ENCODE measurements at regions not wholly inside any gene's neighbourhood (a gene's known extent, or its start where the extent isn't known, plus 50 kb on each side); places are given as distances from the start of the nearest gene placed in this dataset.

- no peak for DNase-seq
Observed at GRCh38 chr16:80298676-80299075, 242.1 kb upstream of the DYNLRB2 start.

GRCh38 chr16:80296034-80296433 lies 244.8 kb upstream of the DYNLRB2 start:
- DNase-seq = no peak

DNA sequence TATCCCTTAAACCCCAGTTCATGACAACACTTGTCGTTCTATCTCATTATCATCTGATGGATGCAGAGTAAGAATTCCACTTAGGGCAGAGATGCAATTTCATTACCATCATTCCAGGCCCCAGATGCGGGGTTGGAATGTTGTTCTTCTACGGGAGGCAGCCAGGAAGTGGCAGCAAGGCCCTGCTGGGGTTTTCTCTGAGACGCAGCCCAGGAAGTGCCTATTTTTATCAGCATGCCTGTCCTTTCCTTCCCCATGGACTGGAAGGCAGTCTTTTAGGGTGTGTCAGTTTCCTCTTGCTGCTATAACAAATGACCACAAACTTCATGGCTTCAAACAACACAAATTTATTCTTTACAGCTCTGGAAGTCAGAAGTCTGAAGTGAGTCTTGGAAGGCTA lies 246.6 kb upstream of the DYNLRB2 start:
- no peak for DNase-seq

DNA sequence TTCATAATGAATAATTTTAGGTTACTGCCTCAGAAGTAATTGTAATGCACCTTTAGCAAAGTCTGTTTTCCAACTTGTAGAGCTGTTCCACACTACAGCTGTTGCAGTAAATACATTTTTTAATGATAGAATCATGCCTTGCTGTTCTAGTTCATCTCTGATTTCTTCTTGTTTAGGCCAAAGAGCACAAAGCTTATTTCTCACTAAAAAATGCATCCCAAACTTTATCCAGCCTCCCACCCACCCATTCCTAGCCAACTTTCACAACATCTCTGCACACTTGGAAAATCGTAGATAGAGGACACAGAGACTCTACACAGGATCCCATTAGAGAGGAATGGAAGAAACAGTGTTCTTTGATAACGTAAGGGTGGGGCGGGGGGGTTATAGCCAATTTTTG lies 252.2 kb upstream of the DYNLRB2 start:
- DNase-seq = no peak

DNA sequence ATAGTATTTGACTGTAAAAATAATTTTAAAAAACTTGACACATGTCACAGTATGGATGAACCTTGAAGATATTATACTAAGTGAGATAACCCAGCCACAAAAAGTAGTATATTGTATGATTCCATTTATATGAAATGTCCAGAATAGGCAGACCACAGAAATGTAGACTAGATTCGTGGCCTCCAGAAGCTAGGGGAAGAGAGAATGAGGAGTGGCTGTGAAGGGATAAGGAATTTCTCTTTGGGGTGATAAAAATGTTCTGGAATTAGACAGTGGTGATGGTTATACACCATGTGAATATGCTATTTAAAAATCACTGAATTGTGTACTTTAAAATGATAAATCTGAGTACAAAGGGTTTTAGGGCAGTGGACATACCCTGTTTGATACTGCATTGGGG lies 253.1 kb upstream of the DYNLRB2 start:
- DNase-seq = no peak

DNA sequence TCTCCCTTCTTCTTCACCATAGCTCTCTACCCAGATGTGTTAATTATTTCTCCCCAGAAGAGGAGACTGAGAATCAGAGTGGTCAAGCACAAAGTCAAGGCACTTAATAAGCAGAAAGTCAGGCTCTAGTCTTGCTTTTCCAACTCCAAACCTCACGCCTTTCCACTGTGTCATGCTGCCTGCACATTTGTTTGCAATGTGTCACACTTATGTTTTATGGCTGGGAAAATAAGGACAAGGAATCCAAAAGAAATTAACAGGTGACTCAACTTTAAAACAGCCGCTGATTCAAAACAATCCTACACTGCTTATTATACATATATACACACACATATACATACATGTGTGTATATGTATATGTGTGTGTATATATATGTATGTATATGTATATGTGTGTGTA lies 255.7 kb upstream of the DYNLRB2 start:
- no peak for DNase-seq

- DNase-seq = no peak
Observed at GRCh38 chr16:80283466-80284392, 257.1 kb upstream of the DYNLRB2 start.

DNA sequence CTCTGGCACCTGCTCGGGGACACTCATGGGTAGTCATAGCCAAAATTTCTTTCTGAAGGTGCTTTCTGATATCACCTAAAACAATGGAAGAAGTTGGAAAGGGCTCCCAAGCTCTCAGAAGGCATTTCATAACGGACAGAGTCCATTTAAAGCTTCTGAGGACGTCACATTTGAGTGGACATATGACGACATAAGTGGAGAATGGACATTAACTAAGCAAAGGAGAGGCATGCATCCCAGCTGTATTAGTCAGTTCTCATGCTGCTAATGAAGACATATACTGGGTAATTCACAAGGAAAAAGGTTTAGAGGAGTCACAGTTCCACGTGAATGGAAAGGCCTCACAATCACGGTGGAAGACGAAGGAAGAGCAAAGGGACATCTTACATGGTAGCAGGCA lies 260.2 kb upstream of the DYNLRB2 start:
- no peak for DNase-seq

GRCh38 chr16:80279656-80280055 lies 261.1 kb upstream of the DYNLRB2 start:
- no peak for DNase-seq

DNA sequence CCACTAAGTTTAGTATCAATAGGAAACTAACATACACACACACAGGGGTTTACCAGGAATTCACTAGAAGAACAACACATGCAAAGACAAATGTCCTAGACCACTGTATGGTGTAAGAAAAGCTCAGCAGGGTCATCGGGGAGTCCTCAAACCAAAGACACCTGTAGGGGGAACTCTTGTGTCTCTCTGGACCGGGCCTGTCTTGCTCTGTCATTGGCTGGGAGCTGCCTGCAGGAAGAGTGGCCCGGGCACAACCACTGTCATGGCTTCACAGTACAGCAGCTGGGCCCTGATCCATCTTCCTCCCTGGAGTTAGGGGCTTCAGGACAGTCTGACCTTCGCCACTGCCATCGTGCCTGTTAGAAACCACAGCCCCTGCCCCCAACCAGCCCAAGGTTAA lies 263.6 kb upstream of the DYNLRB2 start:
- DNase-seq = no peak

DNA sequence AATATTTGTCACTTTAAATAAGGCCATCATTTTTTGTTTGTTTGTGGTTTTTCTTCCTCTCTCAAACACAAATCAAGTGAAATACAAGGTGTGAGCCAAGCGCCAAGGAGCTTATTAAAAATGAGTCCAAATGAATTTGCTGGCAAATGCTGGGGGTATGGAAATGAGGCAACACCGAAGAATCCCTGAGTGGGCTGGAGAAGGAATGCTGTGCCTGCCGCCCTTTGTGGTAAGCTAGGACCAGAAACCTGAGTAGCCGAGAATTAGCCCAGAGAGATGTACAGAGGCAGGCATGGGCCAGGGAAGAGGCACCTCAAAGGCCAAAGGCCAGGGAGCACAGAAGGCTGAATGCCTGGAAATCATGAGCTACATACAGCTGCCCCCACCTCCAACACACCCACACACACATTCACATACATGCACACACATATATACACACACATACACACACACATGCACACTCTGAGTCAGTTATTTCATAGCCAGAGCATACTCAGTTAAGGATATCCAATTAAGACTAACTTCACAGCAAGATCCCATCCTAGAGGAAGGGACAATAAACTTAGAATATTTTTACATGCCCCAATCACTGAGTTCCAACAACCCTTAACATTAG lies 266.1 kb upstream of the DYNLRB2 start:
- no peak for DNase-seq

- no peak for DNase-seq
Observed at GRCh38 chr16:80273635-80274538, 266.9 kb upstream of the DYNLRB2 start.

DNA sequence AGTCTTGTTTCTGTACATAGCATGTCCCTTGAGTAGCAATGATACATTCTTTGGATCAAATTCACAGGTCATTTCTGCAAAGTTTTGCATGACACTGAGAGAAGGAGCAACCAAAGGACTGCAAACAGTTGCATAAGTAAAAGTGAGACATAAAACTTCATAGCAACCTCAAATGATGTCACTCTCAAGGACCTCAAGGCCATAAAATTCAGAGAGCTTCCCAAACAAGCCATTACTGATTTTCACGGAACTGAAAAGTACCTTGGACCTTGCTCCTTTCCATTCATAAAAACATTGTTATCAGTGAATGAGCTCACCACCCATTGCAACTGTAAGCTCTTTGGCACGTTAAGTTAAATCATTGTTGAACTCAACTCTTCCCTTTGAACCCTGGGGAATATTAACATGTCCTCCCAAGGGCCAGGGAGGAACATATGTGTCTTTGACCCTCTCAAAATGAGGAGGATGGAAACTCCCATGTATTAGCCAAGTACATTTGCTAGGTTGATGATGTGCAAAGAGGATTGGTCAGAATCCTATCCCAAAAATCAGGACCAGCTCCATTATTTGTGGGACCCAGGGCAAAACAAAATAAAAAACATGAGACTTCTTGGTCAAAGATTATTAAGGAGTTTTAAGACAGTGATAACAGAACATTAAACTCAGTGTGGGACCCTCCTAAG lies 275.0 kb upstream of the DYNLRB2 start:
- DNase-seq = no peak

- DNase-seq = no peak
Observed at GRCh38 chr16:80263848-80264694, 276.7 kb upstream of the DYNLRB2 start.

DNA sequence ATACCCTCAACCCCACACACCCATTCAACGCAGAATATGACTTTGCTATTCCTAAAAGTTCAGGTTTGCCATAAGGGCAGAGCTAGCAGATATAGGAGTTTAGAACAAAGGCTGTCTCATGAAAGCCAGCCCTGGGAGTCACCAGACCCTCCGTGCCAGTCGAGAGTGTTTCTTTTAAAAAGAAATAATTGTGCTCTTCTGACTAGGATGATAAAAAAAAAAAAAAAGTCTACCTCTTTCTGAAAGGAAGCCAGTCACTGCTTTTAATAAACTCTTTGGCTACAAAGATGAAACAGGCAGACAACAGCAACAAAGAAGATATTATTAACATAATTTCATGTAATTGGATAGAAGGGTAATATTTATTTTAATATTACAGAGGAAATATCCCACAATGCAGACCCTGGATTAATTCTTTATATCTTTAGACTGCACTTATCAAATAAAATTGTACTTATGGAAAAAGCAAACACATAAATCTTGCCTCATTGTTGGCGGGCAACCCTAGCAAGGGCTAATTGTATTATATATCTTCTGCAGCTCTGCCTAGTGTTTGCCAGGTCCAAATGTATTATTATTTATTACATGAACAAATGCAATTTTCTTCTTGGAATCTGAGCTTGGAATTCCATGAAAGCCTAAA lies 277.5 kb upstream of the DYNLRB2 start:
- DNase-seq = no peak

DNA sequence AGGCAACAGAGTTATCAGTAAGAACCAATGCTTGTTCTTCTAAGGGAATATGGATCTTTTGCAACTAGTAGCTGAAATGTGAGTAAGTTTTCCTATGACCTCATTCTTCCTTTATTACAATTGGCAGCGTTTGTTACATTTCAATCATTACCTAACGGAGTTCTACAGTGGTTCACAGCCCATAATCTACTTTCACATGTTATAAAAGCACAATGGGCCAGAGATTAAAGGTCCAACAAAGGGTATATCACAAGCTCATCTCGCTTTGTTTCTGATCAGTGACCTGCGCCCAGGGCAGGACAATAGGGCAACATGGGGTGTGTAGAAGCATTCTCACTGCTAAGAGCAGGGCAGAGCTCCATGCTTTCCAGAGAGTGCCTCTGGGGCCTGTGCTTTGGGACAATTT lies 279.9 kb upstream of the DYNLRB2 start:
- DNase-seq = no peak

- DNase-seq = no peak
Observed at GRCh38 chr16:80259290-80259805, 281.4 kb upstream of the DYNLRB2 start.

GRCh38 chr16:80258407-80258806 lies 282.4 kb upstream of the DYNLRB2 start:
- DNase-seq = no peak

DNA sequence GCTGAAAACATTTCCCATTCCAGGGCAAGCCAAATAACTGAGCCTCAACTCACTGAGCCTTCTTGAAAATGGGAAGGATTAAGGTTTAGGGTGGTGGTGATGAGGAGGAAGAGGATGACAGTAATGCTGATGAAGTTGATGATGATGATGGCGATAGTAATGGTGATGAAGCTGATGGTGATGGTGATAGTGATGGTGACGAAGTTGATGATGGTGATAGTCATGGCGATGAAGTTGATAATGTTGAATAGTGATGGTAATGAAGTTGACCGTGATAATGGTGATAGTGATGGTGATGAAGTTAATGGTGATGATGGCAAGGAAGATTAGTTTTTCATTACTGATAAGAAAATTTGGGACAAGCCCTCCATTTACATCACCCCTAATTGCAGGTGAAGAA lies 285.8 kb upstream of the DYNLRB2 start:
- DNase-seq = no peak

DNA sequence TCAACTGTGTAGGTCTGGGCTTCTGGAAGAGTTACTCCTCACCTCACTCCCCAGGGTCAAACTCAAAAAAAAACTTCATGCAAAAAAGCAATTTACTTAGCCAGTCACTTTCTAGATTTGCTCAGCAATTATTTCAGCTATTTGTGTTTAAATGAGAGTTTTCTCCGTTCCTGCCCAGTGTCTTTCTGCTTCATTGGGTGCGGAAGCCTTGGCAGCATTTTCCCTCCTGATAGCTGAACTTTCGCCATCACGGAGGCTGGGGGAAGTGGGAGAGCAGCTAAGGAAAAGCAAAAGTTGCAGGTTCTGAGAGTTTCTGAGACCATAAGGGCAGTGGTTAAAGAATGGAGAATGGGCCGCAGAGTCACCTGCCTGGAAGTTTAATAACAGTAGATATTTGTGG lies 287.1 kb upstream of the DYNLRB2 start:
- no peak for DNase-seq

DNA sequence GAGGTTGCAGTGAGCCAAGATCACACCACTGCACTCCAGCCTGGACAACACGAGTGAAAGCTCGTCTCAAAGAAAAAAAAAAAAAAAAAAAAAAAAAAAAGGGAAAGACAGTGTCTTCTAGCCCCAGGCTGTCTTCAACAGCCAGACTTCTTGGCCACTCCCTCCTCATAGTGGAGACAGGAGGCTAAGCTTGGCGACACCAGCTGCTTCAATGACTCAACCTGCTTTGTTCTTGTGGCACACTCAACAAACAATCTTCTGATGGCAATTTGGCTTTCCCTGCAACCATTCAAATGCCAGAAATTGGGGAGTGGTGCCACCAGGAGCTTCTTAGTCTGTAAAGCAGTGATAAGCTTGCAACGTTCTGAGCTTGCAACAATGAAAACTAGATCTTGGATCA lies 290.4 kb upstream of the DYNLRB2 start:
- DNase-seq = no peak
